A549 (cell line): ENCODE measurements at regions not wholly inside any gene's neighbourhood (a gene's known extent, or its start where the extent isn't known, plus 50 kb on each side); places are given as distances from the start of the nearest gene placed in this dataset.

ENCODE experiments used
- ATAC-seq, 2 experiments: fragments of 200-7000 bp in 1 of 2; fragments of >200 bp in 1 of 2; cut with Nextera tagmentation in 1 of 2; cut with Tn5 transposase in 1 of 2; 3 replicates each; pipeline versions ENCODE4 v1.8.0 to v1.9.1; 2018 to 2020; ENCODE audit warnings: mild to moderate bottlenecking in 1 of 2, moderate library complexity in 1 of 2
- CTCF ChIA-PET: fragments of 300-600 bp; sonication (Branson Sonifier 250); formaldehyde crosslinking; extraction: SDS; loops from one replicate; lab custom pipeline; 2021; ENCODE audit warnings: antibody characterized with exemption, inconsistent platforms; lab: Yijun Ruan, JAX
- POLR2A ChIA-PET: fragments of 350-600 bp; formaldehyde crosslinking; extraction: SDS; loops from one replicate; lab custom pipeline; 2021; ENCODE audit warnings: antibody characterized with exemption, inconsistent platforms; lab: Yijun Ruan, JAX
- DNase-seq, 2 experiments: peaks; one replicate each; pipeline versions ENCODE4 v3.0.0 to v3.0.0-alpha.2; 2011 to 2016; ENCODE audit warnings: low read depth in 1 of 2, low spot score in 1 of 2
- FAIRE-seq: peaks from 2 replicates; lab custom pipeline; 2011; peaks lifted over from hg19 to GRCh38; lab: Jason Lieb, UNC
- H3K27ac ChIP-seq, 2 experiments: fragments of >200 bp; sonication (Bioruptor Twin); formaldehyde crosslinking; 3 replicates each; pipeline ENCODE4 v1.5.1; 2016 to 2017
- H3K4me1 ChIP-seq: fragments of >200 bp; sonication (Bioruptor Twin); formaldehyde crosslinking; 3 replicates; pipeline ENCODE4 v1.6.1; 2016
- H3K4me2 ChIP-seq: fragments of >200 bp; sonication (Bioruptor Twin); formaldehyde crosslinking; 3 replicates; pipeline ENCODE4 v1.6.1; 2016
- H3K4me3 ChIP-seq: fragments of >200 bp; sonication (Bioruptor Twin); formaldehyde crosslinking; 3 replicates; pipeline ENCODE4 v1.5.1; 2016
- H3K9me3 ChIP-seq: fragments of >200 bp; sonication (Bioruptor Twin); formaldehyde crosslinking; 3 replicates; pipeline ENCODE4 v1.6.1; 2016
- ATOH8 ChIP-seq: fragments of 250-450 bp; sonication (Bioruptor Pico); IDR thresholded peaks from 2 replicates; pipeline ENCODE4 v1.5.0; 2020; ENCODE audit warnings: low read depth, mild to moderate bottlenecking, moderate library complexity
- BCL3 ChIP-seq: fragments of >200 bp; sonication (Bioruptor Twin); formaldehyde crosslinking; IDR thresholded peaks from 3 replicates; pipeline ENCODE4 v1.6.1; 2016
- BHLHE40 ChIP-seq: IDR thresholded peaks from 2 replicates; pipeline ENCODE4 v1.6.1; 2012; ENCODE audit warnings: low read depth, low read length, inconsistent platforms
- CEBPB ChIP-seq, 2 experiments: fragments of >200 bp in 1 of 2; sonication (Bioruptor Twin) in 1 of 2; formaldehyde crosslinking in 1 of 2; IDR thresholded peaks; 2 replicates each; pipeline ENCODE4 v1.6.1; 2012 to 2016
- CHD2 ChIP-seq: fragments of 150-350 bp; IDR thresholded peaks from 2 replicates; pipeline ENCODE4 v1.6.1; 2014; ENCODE audit warnings: low read length; ENCODE audit not compliant: partially characterized antibody
- CTCF ChIP-seq: fragments of >200 bp; sonication (Bioruptor Twin); formaldehyde crosslinking; IDR thresholded peaks from 3 replicates; pipeline ENCODE4 v1.5.1; 2016
- E2F6 ChIP-seq: IDR thresholded peaks from 2 replicates; pipeline ENCODE4 v1.6.1; 2012; ENCODE audit warnings: low read depth, borderline replicate concordance
- EHMT2 ChIP-seq: fragments of 200-600 bp; sonication (generic); IDR thresholded peaks from 2 replicates; pipeline ENCODE4 v1.6.1; 2016; ENCODE audit warnings: antibody characterized with exemption, low read depth, mild to moderate bottlenecking, moderate library complexity
- ELK1 ChIP-seq: fragments of 150-350 bp; IDR thresholded peaks from 2 replicates; pipeline ENCODE4 v1.6.1; 2014; ENCODE audit warnings: low read depth, mild to moderate bottlenecking, low read length
- ESRRA ChIP-seq: fragments of 150-350 bp; IDR thresholded peaks from 2 replicates; pipeline ENCODE4 v1.6.1; 2014; ENCODE audit warnings: mild to moderate bottlenecking, low read length, borderline replicate concordance
- FOSL2 ChIP-seq, 2 experiments: fragments of 450-650 bp in 1 of 2; fragments of >200 bp in 1 of 2; sonication (Bioruptor Twin) in 1 of 2; formaldehyde crosslinking; IDR thresholded peaks; 2 replicates each; pipeline versions ENCODE4 v1.5.0 to v1.6.1; 2016 to 2020; ENCODE audit warnings: mild to moderate bottlenecking in 1 of 2, moderate library complexity in 1 of 2
- HES2 ChIP-seq: fragments of >200 bp; sonication (Bioruptor Twin); formaldehyde crosslinking; IDR thresholded peaks from 2 replicates; pipeline ENCODE4 v1.6.1; 2016
- HOXB5 ChIP-seq: fragments of 250-450 bp; sonication (Bioruptor Pico); IDR thresholded peaks from 2 replicates; pipeline ENCODE4 v1.5.0; 2020; ENCODE audit warnings: mild to moderate bottlenecking, moderate library complexity
- KDM5A ChIP-seq: fragments of 200-600 bp; sonication (generic); IDR thresholded peaks from 2 replicates; pipeline ENCODE4 v1.6.1; 2016; ENCODE audit warnings: antibody characterized with exemption, mild to moderate bottlenecking
- MAFK ChIP-seq: fragments of 450-650 bp; IDR thresholded peaks from 2 replicates; pipeline ENCODE4 v1.6.1; 2014; ENCODE audit not compliant: partially characterized antibody
- MAX ChIP-seq: IDR thresholded peaks from 2 replicates; pipeline ENCODE4 v1.6.1; 2012
- NPAS2 ChIP-seq: fragments of 250-450 bp; sonication (Bioruptor Pico); IDR thresholded peaks from 2 replicates; pipeline ENCODE4 v1.8.0; 2022; ENCODE audit warnings: mild to moderate bottlenecking, moderate library complexity, borderline replicate concordance
- NR3C1 ChIP-seq: fragments of >200 bp; sonication (Bioruptor Twin); formaldehyde crosslinking; IDR thresholded peaks from 3 replicates; pipeline ENCODE4 v1.6.1; 2017
- PHF8 ChIP-seq: fragments of 200-600 bp; sonication (generic); IDR thresholded peaks from 2 replicates; pipeline ENCODE4 v1.6.1; 2016; ENCODE audit warnings: low read depth, mild to moderate bottlenecking, antibody characterized with exemption, moderate library complexity, borderline replicate concordance
- POLR2A ChIP-seq: IDR thresholded peaks from 2 replicates; pipeline ENCODE4 v1.6.1; 2012; ENCODE audit warnings: mild to moderate bottlenecking, low read length
- RAD21 ChIP-seq, 2 experiments: fragments of >200 bp in 1 of 2; sonication (Bioruptor Twin) in 1 of 2; formaldehyde crosslinking in 1 of 2; IDR thresholded peaks in 1 of 2; conservative IDR thresholded peaks in 1 of 2; 2 replicates in 1 of 2; 3 replicates in 1 of 2; pipeline ENCODE4 v1.6.1; 2012 to 2018; ENCODE audit warnings: inconsistent platforms in 1 of 2
- RARB ChIP-seq: fragments of 250-450 bp; sonication (Bioruptor Pico); IDR thresholded peaks from 2 replicates; pipeline ENCODE4 v1.8.0; 2021; ENCODE audit warnings: mild to moderate bottlenecking, moderate library complexity
- RCOR1 ChIP-seq: fragments of 150-350 bp; IDR thresholded peaks from 2 replicates; pipeline ENCODE4 v1.6.1; 2014; ENCODE audit warnings: antibody characterized with exemption, low read length, low read depth
- RNF2 ChIP-seq: fragments of 200-600 bp; sonication (generic); IDR thresholded peaks from 2 replicates; pipeline ENCODE4 v1.6.1; 2016; ENCODE audit warnings: low read depth, mild to moderate bottlenecking, antibody characterized with exemption, moderate library complexity, borderline replicate concordance
- SREBF2 ChIP-seq: fragments of 450-650 bp; IDR thresholded peaks from 2 replicates; pipeline ENCODE4 v1.6.1; 2014; ENCODE audit warnings: mild to moderate bottlenecking, moderate library complexity
- TP53 ChIP-seq: fragments of 250-450 bp; sonication (Bioruptor Pico); IDR thresholded peaks from 2 replicates; pipeline ENCODE4 v1.5.0; 2021; ENCODE audit warnings: mild to moderate bottlenecking, moderate library complexity
- USF2 ChIP-seq: fragments of 450-650 bp; IDR thresholded peaks from 2 replicates; pipeline ENCODE4 v1.6.1; 2014; ENCODE audit warnings: antibody characterized with exemption
- ZNF302 ChIP-seq: fragments of 250-450 bp; sonication (Bioruptor Pico); IDR thresholded peaks from 2 replicates; pipeline ENCODE4 v1.9.0; 2021; ENCODE audit warnings: inconsistent platforms, mild to moderate bottlenecking, moderate library complexity
- WGBS: methylation state at CpG from one replicate; pipeline ENCODE4 v1.1.6; 2017; ENCODE audit errors: missing lambda C conversion rate; 5-methylcytosine and 5-hydroxymethylcytosine counted together

GRCh38 chr10:37563715-37564108, 293.7 kb downstream of the ZNF248 start:
- FAIRE-seq: no peak

GRCh38 chr10:37563107-37563714, 294.2 kb downstream of the ZNF248 start:
- 31% methylated on average over 1 of the region's 1 CpG for WGBS
- Histone ChIP-seq H3K4me2 (peak overlapping the region; percentile 41), H3K9me3 (no peaks in the 10 kb centered on the region), H3K27ac (peak overlapping the region; percentile 45 to 63; a peak in 5 of 6 replicates), H3K4me3 (no peak overlapping the region), H3K4me1 (peaks cover 6% of the 10 kb centered on the region; the same call in 1 of the 3 replicates)
- FAIRE-seq: no peak
- no peak for ATAC-seq
- CTCF ChIA-PET: no interaction called here
- DNase-seq: peak in 1 of 2 experiments; percentile 6
- POLR2A ChIA-PET: no interaction called here
- TF ChIP-seq TP53 (CRISPR knock-in tag) (no peak), MAX (no peak), PHF8 (no peak), HES2 (no peak), CTCF (no peak), BCL3 (no peak), ZNF302 (CRISPR knock-in tag) (no peak), RAD21 (conservative IDR thresholded peaks at IDR 0.05 in 1 of 2, IDR thresholded peaks at IDR 0.05 in 1 of 2) (no peak), ESRRA (no peak), CHD2 (no peak), KDM5A (no peak), RARB (CRISPR knock-in tag) (no peak), FOSL2 (IDR thresholded peaks at IDR 0.05) (no peak), FOSL2 (CRISPR knock-in tag; IDR thresholded peaks at IDR 0.05) (no peak), SREBF2 (no peak)

More at GRCh38 chr10:37563715-37564108, 293.7 kb downstream of the ZNF248 start:
- TF ChIP-seq KDM5A: no peak
- TF ChIP-seq E2F6: no peak
- no peak for TF ChIP-seq MAFK
- TF ChIP-seq BHLHE40: no peak
- TF ChIP-seq RNF2: no peak
- TF ChIP-seq RARB (CRISPR knock-in tag): no peak
- TF ChIP-seq TP53 (CRISPR knock-in tag): no peak
- no peak for TF ChIP-seq EHMT2
- TF ChIP-seq CEBPB (IDR thresholded peaks at IDR 0.05): no peak
- TF ChIP-seq ELK1: no peak
- no peak for TF ChIP-seq ATOH8 (CRISPR knock-in tag)
- TF ChIP-seq RCOR1: no peak
- no peak for TF ChIP-seq HOXB5 (CRISPR knock-in tag)
- no peak for TF ChIP-seq USF2
- no peak for TF ChIP-seq ZNF302 (CRISPR knock-in tag)
- no peak for TF ChIP-seq NR3C1
- TF ChIP-seq NPAS2 (CRISPR knock-in tag): no peak
- TF ChIP-seq POLR2A: no peak
- no peaks in the 10 kb centered on the region for H3K9me3 ChIP-seq
- WGBS: 14% methylated on average over 3 of the region's 3 CpGs
- H3K4me3 ChIP-seq: no peak overlapping the region
- H3K4me2 ChIP-seq: peak overlapping the region; percentile 41
- H3K4me1 ChIP-seq: peaks cover 6% of the 10 kb centered on the region; the same call in 1 of the 3 replicates
- ATAC-seq (no peak), DNase-seq (peak in 1 of 2 experiments; percentile 26)
- H3K27ac ChIP-seq: peak overlapping the region in 1 of 2 experiments; percentile 45; a peak in 4 of 6 replicates
- ChIA-PET POLR2A (no interaction called here), CTCF (no interaction called here)
